LNCaP clone FGC (cell line): ENCODE measurements at regions not wholly inside any gene's neighbourhood (a gene's known extent, or its start where the extent isn't known, plus 50 kb on each side); places are given as distances from the start of the nearest gene placed in this dataset.
"Not testable (repeated sequence)": the region's sequence is repeated elsewhere in the genome, so short reads cannot be mapped to it uniquely, and the experiment has no call there.

Experiments
- DNase-seq: peaks from one replicate; pipeline ENCODE4 v3.0.0-alpha.2; 2011; ENCODE audit warnings: low read depth
- H3K4me3 ChIP-seq: 2 replicates; pipeline ENCODE4 v1.5.1; 2011; ENCODE audit warnings: mild to moderate bottlenecking, low read depth, low read length, control low read depth
- TF ChIP-seq, protein P1 (sequence below): IDR thresholded peaks from 2 replicates; pipeline ENCODE4 v1.5.1; 2012; ENCODE audit warnings: mild to moderate bottlenecking; ENCODE audit not compliant: control insufficient read depth, insufficient read depth; ENCODE audit errors: extremely low read depth

GRCh38 chr6:865846-866245 is 172.9 kb upstream of the EXOC2 start:
- TF ChIP-seq, protein P1, sequence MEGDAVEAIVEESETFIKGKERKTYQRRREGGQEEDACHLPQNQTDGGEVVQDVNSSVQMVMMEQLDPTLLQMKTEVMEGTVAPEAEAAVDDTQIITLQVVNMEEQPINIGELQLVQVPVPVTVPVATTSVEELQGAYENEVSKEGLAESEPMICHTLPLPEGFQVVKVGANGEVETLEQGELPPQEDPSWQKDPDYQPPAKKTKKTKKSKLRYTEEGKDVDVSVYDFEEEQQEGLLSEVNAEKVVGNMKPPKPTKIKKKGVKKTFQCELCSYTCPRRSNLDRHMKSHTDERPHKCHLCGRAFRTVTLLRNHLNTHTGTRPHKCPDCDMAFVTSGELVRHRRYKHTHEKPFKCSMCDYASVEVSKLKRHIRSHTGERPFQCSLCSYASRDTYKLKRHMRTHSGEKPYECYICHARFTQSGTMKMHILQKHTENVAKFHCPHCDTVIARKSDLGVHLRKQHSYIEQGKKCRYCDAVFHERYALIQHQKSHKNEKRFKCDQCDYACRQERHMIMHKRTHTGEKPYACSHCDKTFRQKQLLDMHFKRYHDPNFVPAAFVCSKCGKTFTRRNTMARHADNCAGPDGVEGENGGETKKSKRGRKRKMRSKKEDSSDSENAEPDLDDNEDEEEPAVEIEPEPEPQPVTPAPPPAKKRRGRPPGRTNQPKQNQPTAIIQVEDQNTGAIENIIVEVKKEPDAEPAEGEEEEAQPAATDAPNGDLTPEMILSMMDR: no peak
- DNase-seq: no peak
- H3K4me3 ChIP-seq: no peak overlapping the region

DNA sequence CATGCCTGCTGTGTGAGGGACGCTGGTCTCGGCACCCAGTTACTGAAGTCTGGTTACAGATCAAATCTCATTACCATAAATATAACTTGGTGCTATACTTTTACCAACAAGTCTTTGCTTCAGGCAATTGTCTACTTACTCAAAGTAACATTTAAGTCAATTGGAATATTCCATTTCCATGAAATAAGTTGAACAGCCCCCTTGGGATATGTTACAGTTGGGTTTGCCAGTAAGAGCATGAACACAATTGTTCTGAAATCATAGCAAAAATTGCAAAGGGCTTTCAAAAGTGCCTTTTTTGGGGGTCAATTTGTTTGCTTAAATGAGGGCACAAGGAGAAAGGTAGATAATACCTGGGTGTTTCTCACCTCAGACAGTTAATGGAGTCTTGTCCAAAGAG is 170.9 kb upstream of the EXOC2 start:
- no peak for DNase-seq
- TF ChIP-seq, protein P1: no peak
- H3K4me3 ChIP-seq: no peak overlapping the region

GRCh38 chr6:863127-863526 is 170.2 kb upstream of the EXOC2 start:
- H3K4me3 ChIP-seq, DNase-seq: not testable (repeated sequence)

DNA sequence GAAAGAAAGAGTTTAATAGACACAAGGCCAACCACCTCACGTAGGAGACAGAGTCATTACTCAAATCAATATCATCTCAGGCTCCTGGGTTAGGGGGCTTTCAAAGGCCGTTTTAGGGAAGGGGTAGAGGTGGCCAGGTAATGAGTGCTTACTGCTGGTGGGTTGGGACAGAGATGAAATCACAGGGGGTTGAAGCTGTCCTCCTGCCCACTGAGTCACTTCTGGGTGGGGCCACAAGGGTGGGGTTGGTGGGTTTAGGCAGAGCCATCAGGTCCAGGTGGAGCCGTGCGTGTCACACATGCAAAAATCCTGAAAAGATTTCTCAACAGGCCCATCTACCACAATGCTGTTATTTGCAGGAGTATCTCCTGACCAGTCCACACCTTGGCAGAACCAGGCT is 167.0 kb upstream of the EXOC2 start:
- TF ChIP-seq, protein P1: no peak
- no peak overlapping the region for H3K4me3 ChIP-seq
- DNase-seq: no peak

DNA sequence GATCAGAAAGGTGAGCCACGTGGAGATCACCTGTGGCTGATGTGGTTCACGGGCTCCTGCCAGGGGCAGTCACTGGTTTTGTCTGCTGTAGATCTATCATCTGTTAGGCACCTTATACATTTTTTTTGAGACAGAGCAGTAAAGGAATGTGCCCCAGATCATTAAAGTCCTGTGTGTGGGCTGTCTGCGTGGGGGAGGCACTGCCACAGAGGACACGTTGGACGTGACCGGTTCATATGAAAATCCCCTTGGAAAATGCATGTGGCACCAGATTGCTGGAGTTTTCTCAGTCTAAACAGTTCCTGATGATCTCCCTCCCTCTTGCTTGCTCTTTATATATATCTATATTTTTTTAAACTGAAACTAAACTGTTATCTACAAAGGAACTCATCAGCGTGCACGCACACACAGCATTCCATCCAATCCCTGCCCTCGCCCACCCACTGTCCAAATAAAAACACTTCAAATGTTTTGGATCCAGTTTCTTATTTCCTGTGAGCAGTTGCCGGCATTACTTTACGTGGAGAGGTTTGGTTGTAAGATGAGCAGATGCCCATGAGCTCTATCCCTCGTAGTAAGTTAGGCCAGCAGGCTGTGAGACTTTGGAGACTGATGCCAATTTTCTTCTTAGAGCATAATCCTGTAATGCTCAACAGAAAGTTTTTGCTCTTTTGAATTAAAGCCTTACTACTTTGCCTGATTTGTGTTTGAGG is 161.6 kb upstream of the EXOC2 start:
- H3K4me3 ChIP-seq: no peak overlapping the region
- no peak for DNase-seq
- TF ChIP-seq, protein P1: no peak

GRCh38 chr6:852216-852615 is 159.3 kb upstream of the EXOC2 start:
- H3K4me3 ChIP-seq, DNase-seq: not testable (repeated sequence)

GRCh38 chr6:849075-849506 is 156.2 kb upstream of the EXOC2 start:
- no peak overlapping the region for H3K4me3 ChIP-seq
- no peak for DNase-seq
- TF ChIP-seq, protein P1: no peak

GRCh38 chr6:845566-845965 is 152.6 kb upstream of the EXOC2 start:
- TF ChIP-seq, protein P1: no peak
- H3K4me3 ChIP-seq: no peak overlapping the region
- no peak for DNase-seq
